ENCODE measurements at regions not wholly inside any gene's neighbourhood (a gene's known extent, or its start where the extent isn't known, plus 50 kb on each side); places are given as distances from the start of the nearest gene placed in this dataset.

- no peak for TF ChIP-seq CTCF (IDR thresholded peaks at IDR 0.05)
- no peak for TF ChIP-seq POLR2A (IDR thresholded peaks at IDR 0.05; ENCODE audit: low read depth)
Observed at GRCh38 chr18:75625966-75626365, 198.5 kb upstream of the SMIM21 start.
